GM21619 (cell line): ENCODE measurements at regions not wholly inside any gene's neighbourhood (a gene's known extent, or its start where the extent isn't known, plus 50 kb on each side); places are given as distances from the start of the nearest gene placed in this dataset.

Experiments used
- ATAC-seq: cut with Tn5 transposase; IDR thresholded peaks from one replicate; pipeline ENCODE4 v1.9.1; 2021; ENCODE audit not compliant: unreplicated experiment

DNA sequence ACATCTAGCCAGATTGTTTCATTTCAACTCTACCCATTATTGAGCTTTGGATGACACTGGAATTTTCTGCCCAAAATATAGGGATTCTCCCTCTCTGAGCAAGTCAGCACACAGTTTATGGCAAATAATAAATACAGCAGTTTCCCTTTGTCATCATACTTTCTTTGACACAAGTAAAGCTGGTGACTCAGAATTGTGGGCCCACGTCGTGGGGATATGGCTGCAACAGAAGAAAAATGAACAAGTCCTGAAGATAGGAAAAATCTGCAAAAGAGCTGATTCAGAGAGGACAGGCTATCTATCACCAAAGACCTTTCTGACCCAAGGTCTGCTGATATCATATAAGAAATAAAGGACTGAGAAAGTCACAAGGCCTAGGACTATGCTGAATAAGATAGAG lies 236.3 kb upstream of the ZC3H12C start:
- ATAC-seq: no peak

GRCh38 chr11:109857637-109858036 lies 235.6 kb upstream of the ZC3H12C start:
- no peak for ATAC-seq

DNA sequence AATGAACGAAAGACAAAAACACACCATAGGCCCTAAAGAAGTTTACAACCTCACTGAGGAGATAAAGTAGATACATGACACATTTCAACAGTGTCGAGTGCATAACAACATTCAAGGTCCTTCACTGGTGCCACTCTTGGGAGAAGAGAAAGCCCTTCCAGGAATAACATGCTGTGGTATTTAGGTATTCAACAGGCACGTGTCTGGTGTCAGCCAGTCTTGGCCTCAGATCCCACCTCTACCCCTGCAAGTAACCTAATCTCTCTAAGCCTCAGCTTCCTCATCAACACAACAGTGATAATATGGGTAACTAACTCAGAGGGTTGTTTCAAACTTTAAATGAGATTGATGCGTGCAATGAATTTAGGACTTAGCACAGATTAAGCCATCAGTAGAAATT lies 235.0 kb upstream of the ZC3H12C start:
- ATAC-seq: no peak

- no peak for ATAC-seq
These were observed 234.0 kb upstream of the ZC3H12C start for GRCh38 chr11:109859045-109859724.

GRCh38 chr11:109862835-109863234 lies 230.4 kb upstream of the ZC3H12C start:
- no peak for ATAC-seq

- peak; percentile 95 for ATAC-seq
These were observed 229.0 kb upstream of the ZC3H12C start for GRCh38 chr11:109864151-109864661.

DNA sequence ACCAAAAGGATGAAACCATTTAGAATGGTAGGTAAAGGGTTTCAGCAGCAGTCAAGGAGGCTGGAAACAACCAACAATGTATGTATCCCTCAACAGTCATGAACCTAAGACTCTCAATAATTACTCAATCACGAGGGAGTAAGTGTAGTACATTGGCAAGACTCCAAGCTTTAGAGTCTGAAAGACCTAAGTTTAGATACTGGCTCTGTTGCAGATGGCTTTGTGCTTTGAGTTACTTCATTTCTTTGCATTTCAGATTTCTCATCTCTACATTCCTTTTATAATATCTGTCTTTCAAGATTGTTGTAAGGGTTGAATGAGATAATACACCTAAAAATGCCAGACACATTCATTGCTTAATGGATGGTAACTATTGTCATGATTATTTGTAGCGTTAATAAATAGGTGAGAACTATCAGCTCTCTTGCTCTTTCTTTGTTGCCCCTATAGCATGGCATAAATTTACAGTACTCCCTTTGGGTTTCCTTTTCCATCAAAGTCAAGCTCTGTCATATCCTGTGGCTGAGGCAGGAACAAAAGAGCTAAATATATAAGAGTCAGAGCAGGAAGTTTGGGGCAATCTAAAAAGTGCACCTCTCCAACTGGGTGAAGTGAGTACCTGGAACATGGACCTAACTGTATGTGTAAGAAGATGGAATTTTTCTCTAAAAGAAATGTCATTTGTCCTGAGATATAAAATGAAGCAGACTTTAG lies 228.2 kb upstream of the ZC3H12C start:
- no peak for ATAC-seq

DNA sequence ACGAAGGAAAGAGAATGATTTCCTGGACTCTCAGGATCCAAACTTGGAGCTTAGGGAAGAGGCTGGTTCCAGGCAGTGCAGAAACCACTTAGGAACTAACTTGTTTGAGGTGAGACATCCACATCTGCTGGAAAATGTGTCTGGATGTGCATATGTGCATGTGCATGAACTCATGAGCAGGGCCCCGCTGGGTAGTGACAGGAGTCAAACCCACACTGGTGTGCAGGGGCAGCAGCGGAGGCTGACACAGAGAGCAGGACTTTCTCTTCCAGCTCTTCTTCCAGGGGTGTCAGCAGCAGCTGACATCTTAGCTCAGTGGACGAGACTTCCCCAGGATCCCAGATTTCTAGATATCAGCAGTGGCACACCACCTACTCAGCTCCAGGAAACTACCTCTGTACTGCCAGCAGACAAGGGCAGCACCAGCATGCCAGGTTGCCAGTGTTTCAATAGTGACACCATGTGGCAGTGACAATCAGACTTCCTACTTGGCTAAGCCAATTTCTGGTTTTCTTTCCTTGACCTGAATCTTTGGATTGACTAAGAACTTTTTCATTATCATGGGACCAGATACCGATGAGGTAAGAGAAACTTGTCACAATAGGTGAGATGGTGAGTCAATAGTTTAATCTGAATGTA lies 227.5 kb upstream of the ZC3H12C start:
- ATAC-seq: no peak

GRCh38 chr11:109867784-109868183 lies 225.4 kb upstream of the ZC3H12C start:
- ATAC-seq: no peak

DNA sequence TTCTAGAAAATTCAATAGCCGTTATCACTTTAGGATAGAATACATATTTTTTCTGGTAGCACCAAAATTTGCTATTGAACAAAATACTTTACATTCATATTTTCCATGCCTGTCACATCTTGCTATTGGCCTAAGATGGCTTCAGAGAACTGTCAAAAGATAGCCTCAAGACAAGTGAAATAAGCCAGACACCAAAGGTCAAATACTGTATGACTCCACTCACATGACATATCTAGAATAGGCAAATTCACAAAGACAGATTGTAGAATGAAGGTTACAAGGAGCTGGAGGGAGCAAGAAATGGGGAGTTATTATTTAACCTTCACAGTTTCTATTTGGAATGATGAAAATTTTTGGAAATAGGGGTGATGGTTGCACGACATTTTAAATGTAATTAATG lies 223.7 kb upstream of the ZC3H12C start:
- no peak for ATAC-seq

DNA sequence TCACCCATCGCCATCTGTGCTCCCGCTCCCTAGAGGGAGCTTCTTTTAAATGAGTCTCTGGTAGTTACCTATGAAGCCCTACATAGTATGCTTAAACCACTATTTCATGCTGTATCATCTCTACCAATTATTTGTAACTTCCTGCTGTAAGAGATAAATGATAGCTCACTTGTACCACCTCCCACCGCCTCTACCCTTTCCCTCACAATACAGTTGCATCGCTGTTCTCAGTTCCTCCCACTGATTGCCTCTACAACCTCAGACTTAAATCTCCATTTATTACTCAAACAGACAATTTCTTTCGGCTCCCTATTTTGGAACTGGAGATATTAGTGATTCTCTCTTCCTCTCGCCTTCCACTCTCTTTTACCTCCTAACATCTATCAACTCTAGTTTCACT lies 222.9 kb upstream of the ZC3H12C start:
- ATAC-seq: no peak

DNA sequence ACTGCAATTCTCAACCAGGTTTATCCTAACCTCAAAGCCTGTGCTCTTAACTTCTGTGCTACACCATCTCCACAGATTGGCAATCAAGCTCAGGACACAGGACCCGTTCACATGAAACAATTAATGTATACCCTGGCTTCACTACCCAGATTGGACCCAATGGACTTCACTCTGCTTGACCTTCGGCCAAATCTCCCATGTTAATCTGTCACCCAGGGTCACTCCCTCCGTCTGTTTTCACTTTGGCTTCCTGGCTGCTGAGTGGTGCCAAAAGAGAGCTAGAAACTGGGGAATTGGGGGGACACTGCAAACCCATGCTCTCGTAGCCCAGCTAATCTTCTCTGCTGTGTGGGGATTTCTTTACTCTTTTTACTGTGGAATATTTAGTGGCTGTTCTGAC lies 216.1 kb upstream of the ZC3H12C start:
- no peak for ATAC-seq

- ATAC-seq: no peak
These were observed 208.7 kb upstream of the ZC3H12C start for GRCh38 chr11:109884501-109884900.

- no peak for ATAC-seq
These were observed 208.2 kb upstream of the ZC3H12C start for GRCh38 chr11:109885006-109885405.

- ATAC-seq: no peak
These were observed 200.8 kb upstream of the ZC3H12C start for GRCh38 chr11:109892321-109892794.

GRCh38 chr11:109894242-109894641 lies 198.9 kb upstream of the ZC3H12C start:
- ATAC-seq: no peak

- no peak for ATAC-seq
These were observed 194.6 kb upstream of the ZC3H12C start for GRCh38 chr11:109898592-109898991.

DNA sequence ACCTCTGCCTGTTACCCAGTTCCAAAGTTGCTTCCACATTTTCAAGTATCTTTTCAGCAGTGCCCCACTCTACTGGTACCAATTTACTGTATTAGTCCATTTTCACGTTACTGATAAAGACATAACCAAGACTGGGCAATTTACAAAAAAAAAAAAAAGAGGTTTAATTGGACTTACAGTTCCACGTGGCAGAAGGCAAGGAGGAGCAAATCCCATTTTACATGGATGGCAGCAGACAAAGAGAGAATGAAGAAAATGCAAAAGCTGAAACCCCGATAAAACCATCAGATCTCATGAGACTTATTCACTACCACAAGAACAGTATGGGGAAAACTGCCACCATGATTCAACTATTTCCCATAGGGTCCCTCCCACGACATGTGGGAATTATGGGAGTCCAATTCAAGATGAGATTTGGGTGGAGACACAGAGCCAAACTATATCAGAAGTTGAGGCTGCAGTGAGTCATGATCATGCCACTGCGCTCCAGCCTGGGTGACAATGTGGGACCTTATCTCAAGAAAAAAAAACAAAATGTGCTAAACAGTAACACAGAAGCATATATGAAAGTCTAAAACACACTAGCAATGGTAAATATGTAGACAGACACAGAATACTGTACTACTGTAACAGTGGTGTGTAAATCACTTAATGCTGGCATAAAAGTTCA lies 190.3 kb upstream of the ZC3H12C start:
- ATAC-seq: no peak

GRCh38 chr11:109911488-109911887 lies 181.7 kb upstream of the ZC3H12C start:
- ATAC-seq: no peak

GRCh38 chr11:109914038-109914437 lies 179.2 kb upstream of the ZC3H12C start:
- ATAC-seq: no peak
